ENCODE measurements at regions not wholly inside any gene's neighbourhood (a gene's known extent, or its start where the extent isn't known, plus 50 kb on each side); places are given as distances from the start of the nearest gene placed in this dataset.

DNA sequence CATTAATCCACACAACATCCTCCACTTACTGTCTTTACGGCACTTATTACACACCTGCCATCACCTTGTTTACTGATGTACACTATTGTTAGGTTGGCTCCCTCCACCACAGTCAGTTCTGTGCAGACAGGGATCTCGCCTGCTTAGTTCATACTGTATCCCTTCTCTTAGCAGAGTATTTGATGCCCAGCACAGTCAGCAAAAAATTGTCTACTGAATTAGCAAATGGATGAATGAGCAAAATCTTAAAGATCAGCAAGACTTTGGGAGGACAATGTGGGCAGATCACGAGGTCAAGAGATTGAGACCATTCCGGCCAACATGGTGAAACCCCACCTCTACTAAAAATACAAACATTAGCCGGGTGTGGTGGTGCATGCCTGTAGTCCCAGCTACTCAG, 109.8 kb upstream of the ATXN1 start:
- H3K27ac ChIP-seq (replicated peaks in 1 of 4): no peak overlapping the region
- H3K4me3 ChIP-seq: no peak overlapping the region
- TF ChIP-seq, protein P1, sequence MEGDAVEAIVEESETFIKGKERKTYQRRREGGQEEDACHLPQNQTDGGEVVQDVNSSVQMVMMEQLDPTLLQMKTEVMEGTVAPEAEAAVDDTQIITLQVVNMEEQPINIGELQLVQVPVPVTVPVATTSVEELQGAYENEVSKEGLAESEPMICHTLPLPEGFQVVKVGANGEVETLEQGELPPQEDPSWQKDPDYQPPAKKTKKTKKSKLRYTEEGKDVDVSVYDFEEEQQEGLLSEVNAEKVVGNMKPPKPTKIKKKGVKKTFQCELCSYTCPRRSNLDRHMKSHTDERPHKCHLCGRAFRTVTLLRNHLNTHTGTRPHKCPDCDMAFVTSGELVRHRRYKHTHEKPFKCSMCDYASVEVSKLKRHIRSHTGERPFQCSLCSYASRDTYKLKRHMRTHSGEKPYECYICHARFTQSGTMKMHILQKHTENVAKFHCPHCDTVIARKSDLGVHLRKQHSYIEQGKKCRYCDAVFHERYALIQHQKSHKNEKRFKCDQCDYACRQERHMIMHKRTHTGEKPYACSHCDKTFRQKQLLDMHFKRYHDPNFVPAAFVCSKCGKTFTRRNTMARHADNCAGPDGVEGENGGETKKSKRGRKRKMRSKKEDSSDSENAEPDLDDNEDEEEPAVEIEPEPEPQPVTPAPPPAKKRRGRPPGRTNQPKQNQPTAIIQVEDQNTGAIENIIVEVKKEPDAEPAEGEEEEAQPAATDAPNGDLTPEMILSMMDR (IDR thresholded peaks at IDR 0.05): no peak
- TF ChIP-seq EP300 (IDR thresholded peaks at IDR 0.05): no peak
- TF ChIP-seq POLR2A (IDR thresholded peaks at IDR 0.05; ENCODE audit: low read depth): no peak
- TF ChIP-seq POLR2AphosphoS5 (IDR thresholded peaks at IDR 0.05): no peak
- intact Hi-C loops (cut with DNase I): no loop called here
- no peaks in the 10 kb centered on the region for H3K4me1 ChIP-seq
- H3K27me3 ChIP-seq: no peaks in the 10 kb centered on the region
- H3K36me3 ChIP-seq: no peaks in the 10 kb centered on the region
- no peak for DNase-seq (ENCODE audit: extremely low spot score)
- H3K9me3 ChIP-seq: no peaks in the 10 kb centered on the region
- 98% methylated on average over 5 of the region's 5 CpGs for WGBS

DNA sequence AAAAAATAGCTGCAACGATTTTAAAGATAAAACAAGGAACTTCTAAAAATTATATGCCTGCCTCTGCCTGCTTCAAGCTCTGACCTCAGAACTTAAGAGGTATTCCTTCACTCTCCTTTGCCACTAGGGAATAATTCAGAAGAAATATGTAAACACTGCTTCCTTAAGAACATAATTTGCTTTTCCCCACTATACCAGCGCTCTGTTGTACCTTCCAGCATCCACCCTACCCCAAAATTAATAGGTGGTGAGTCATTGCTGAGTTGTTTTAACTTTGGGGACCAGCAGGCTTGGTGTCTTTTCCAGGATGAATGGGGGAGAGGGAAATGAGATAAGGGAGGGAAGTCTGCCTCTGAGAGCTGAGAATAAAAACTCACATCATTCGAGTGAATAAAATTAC, 107.7 kb upstream of the ATXN1 start:
- no peak for DNase-seq (ENCODE audit: extremely low spot score)
- Histone ChIP-seq H3K4me1 (no peaks in the 10 kb centered on the region), H3K27me3 (no peaks in the 10 kb centered on the region), H3K36me3 (no peaks in the 10 kb centered on the region), H3K9me3 (no peaks in the 10 kb centered on the region), H3K27ac (replicated peaks in 1 of 4) (no peak overlapping the region), H3K4me3 (no peak overlapping the region)
- TF ChIP-seq, protein P1 (IDR thresholded peaks at IDR 0.05): no peak
- TF ChIP-seq POLR2A (IDR thresholded peaks at IDR 0.05; ENCODE audit: low read depth) (no peak), POLR2AphosphoS5 (IDR thresholded peaks at IDR 0.05) (no peak), EP300 (IDR thresholded peaks at IDR 0.05) (no peak)
- WGBS: 48% methylated on average over 3 of the region's 3 CpGs
- intact Hi-C loops (cut with DNase I): no loop called here

DNA sequence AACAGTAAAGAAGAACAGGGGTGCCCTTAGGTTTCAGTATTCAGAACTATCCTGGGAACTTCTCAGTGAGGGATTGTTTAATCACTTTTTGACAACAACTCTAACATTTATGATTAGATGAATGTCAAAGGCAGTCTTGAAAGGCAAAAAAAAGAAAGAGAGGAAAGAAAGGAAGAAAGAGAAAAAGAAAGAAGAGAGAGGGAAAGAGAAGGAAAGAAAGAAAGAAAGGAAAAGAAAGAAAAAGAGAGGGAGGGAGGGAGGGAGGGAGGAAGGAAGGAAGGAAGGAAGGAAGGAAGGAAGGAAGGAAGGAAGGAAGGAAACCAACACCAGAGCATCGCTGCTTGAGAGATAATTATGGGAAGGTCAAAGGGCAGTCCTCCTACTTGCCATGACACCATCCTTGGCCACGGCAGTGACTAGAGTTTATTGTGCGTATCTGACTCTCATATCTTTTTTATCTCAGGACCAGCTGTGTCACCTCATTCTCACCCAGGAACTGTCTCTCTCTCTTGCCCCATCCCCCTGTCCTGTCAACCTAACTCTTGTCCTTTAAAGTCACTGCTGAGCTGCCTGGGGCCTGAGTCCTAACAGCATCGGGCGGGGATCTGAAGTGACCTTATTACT, 96.8 kb upstream of the ATXN1 start:
- 65% methylated on average over 5 of the region's 5 CpGs for WGBS
- Histone ChIP-seq H3K27ac (replicated peaks in 1 of 4) (no peak overlapping the region), H3K36me3 (no peaks in the 10 kb centered on the region), H3K4me1 (no peaks in the 10 kb centered on the region), H3K4me3 (no peak overlapping the region), H3K27me3 (no peaks in the 10 kb centered on the region), H3K9me3 (no peaks in the 10 kb centered on the region)
- intact Hi-C loops (cut with DNase I): no loop called here
- TF ChIP-seq, protein P1 (IDR thresholded peaks at IDR 0.05): no peak
- TF ChIP-seq POLR2AphosphoS5 (IDR thresholded peaks at IDR 0.05): no peak
- no peak for TF ChIP-seq EP300 (IDR thresholded peaks at IDR 0.05)
- TF ChIP-seq POLR2A (IDR thresholded peaks at IDR 0.05; ENCODE audit: low read depth): no peak
- DNase-seq (ENCODE audit: extremely low spot score): no peak

DNA sequence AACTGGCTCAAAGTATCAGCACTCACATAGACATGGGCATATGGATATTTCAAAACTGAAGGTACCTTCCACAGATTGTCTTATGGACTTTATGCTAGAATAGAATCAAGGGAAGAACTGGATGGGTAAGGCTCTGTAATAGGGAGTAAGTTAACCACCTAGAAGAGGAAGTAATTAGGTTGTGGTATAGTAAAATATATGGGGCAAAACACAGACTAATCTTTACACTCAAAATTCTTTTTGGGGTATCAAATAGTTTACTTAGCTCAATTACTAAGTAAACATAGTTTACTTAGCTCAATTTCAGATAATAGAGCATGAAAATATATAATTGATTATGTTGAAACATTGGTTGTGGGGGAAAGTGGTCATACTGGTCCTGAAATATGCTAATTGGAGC, 94.2 kb upstream of the ATXN1 start:
- intact Hi-C loops (cut with DNase I): no loop called here
- Histone ChIP-seq H3K4me1 (no peaks in the 10 kb centered on the region), H3K36me3 (no peaks in the 10 kb centered on the region), H3K4me3 (no peak overlapping the region), H3K27me3 (no peaks in the 10 kb centered on the region), H3K9me3 (no peaks in the 10 kb centered on the region), H3K27ac (replicated peaks in 1 of 4) (no peak overlapping the region)
- no peak for TF ChIP-seq EP300 (IDR thresholded peaks at IDR 0.05)
- no peak for TF ChIP-seq POLR2AphosphoS5 (IDR thresholded peaks at IDR 0.05)
- no peak for TF ChIP-seq POLR2A (IDR thresholded peaks at IDR 0.05; ENCODE audit: low read depth)
- TF ChIP-seq, protein P1 (IDR thresholded peaks at IDR 0.05): no peak
- DNase-seq (ENCODE audit: extremely low spot score): no peak

DNA sequence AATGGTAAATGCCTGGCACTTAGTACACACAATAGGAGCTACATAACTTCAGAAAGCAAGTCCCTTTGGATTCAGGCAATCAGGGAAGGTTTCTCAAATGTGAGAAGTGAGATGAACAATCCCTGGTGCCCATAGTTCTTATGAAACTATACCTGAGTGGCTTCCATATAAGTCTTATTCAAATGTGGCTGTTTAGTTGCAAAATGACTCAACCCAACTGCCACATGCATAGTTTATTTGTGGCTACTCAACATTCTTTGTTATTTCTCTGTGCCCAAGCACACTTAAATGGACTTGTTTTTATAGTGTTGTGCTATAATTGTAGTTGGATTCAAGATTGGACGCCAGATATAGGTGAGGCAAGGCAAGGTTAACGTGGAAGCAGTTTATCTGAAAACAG, 93.7 kb upstream of the ATXN1 start:
- Histone ChIP-seq H3K27me3 (no peaks in the 10 kb centered on the region), H3K36me3 (no peaks in the 10 kb centered on the region), H3K27ac (replicated peaks in 1 of 4) (no peak overlapping the region), H3K4me1 (no peaks in the 10 kb centered on the region), H3K9me3 (no peaks in the 10 kb centered on the region), H3K4me3 (no peak overlapping the region)
- intact Hi-C loops (cut with DNase I): no loop called here
- no peak for DNase-seq (ENCODE audit: extremely low spot score)
- WGBS: 78% methylated on average over 2 of the region's 2 CpGs
- TF ChIP-seq POLR2AphosphoS5 (IDR thresholded peaks at IDR 0.05): no peak

Measured in esophagus muscularis mucosa (tissue), 4 donors.